NT2/D1 (cell line): ENCODE measurements at regions not wholly inside any gene's neighbourhood (a gene's known extent, or its start where the extent isn't known, plus 50 kb on each side); places are given as distances from the start of the nearest gene placed in this dataset.

ENCODE experiments used
- SUZ12 ChIP-seq: IDR thresholded peaks from 2 replicates; pipeline ENCODE4 v1.6.1; 2011; ENCODE audit not compliant: insufficient read length, insufficient read depth; ENCODE audit errors: extremely low read depth
- YY1 ChIP-seq: IDR thresholded peaks from 2 replicates; pipeline ENCODE4 v1.6.1; 2011; ENCODE audit not compliant: insufficient read length, insufficient read depth
- ZNF274 ChIP-seq: IDR thresholded peaks from 2 replicates; pipeline ENCODE4 v1.6.1; 2011; ENCODE audit warnings: mild to moderate bottlenecking, low read depth, low read length

DNA sequence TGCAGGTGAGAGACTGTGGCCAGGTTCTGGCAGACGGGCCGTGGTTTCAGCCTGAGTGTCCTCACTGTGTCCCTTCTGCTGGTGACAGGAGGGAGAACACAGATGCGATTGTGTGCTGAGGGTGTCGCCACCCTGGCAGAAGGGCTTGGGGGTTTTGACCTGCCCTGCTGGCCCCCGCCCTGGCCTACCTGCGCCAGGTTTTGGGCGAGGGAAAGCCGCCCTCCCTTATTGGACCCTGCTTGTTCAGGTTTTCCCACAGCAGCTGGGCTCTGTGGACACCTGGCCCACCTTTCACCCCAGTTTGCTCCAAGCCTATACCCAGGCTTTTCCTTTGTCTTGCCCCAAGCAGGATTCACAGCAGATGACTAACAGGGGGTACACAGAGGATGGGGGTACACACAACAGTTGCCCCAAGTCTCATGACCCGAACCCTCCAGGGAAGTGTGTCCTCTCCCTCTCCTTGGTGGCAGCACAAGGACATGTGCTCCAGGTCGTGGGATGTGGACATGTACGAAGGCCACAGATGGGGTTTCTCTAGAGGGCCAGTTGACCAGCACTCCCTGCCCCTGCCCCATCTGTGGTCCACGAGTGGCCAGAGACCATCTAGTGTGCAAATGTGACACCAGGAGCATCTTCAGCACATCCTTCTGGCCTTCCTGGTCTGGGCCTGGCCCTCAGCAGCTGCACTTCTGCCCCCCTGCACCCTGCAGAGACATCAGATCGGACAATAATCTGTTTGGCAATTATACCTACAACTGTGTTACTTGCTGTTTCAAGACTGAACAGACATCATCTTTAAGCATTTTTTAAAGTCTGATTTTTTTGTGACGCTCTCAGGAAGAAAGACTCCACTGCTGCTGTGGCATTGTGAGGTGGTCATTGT lies 265.8 kb upstream of the IRX4 start:
- TF ChIP-seq ZNF274, result no peak
- TF ChIP-seq YY1, result no peak
- no peak for TF ChIP-seq SUZ12
